ENCODE measurements at regions not wholly inside any gene's neighbourhood (a gene's known extent, or its start where the extent isn't known, plus 50 kb on each side); places are given as distances from the start of the nearest gene placed in this dataset.
"Not testable (repeated sequence)": the region's sequence is repeated elsewhere in the genome, so short reads cannot be mapped to it uniquely, and the experiment has no call there.

- Histone ChIP-seq H3K27me3 (ENCODE audit: control insufficient read depth, insufficient read depth, low read length) (no peaks in the 10 kb centered on the region), H3K4me1 (ENCODE audit: control insufficient read depth, insufficient read depth, low read length) (no peaks in the 10 kb centered on the region), H3K4me3 (ENCODE audit: low read length) (no peak overlapping the region), H3K9me3 (ENCODE audit: control insufficient read depth, low read depth, low read length) (no peaks in the 10 kb centered on the region), H3K27ac (ENCODE audit: low read length) (no peak overlapping the region), H3K36me3 (ENCODE audit: control insufficient read depth, insufficient read depth, low read length) (no peaks in the 10 kb centered on the region)
- DNase-seq = no peak
- WGBS (ENCODE audit: insufficient coverage, low lambda C conversion rate) = 100% methylated on average over 1 of the region's 16 CpGs
Observed at GRCh38 chr11:134503596-134503995, 91.6 kb upstream of the B3GAT1 start.

DNA sequence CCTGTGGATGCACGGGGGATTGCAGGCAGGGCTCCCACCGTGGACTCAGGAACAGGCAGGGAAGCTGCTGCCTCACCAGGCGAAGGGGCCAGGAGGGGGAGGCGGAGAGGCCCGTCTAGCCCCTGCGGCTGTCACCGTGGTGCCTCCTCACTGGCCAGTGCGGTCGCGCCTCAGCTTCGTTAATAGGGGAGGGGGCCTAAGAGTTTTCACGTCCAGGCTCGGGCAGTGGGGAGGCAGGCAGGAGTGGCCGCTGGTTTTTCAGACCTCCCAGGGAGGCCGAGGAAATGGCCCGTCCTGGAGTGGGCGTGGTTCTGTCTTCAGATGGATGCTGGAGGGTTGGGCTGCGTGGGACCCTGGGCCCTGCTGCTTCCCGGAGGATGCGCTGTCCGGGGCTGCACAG, 91.1 kb upstream of the B3GAT1 start:
- Histone ChIP-seq H3K4me1 (ENCODE audit: control insufficient read depth, insufficient read depth, low read length) (no peaks in the 10 kb centered on the region), H3K27ac (ENCODE audit: low read length) (no peak overlapping the region), H3K9me3 (ENCODE audit: control insufficient read depth, low read depth, low read length) (no peaks in the 10 kb centered on the region), H3K4me3 (ENCODE audit: low read length) (no peak overlapping the region), H3K36me3 (ENCODE audit: control insufficient read depth, insufficient read depth, low read length) (no peaks in the 10 kb centered on the region), H3K27me3 (ENCODE audit: control insufficient read depth, insufficient read depth, low read length) (no peaks in the 10 kb centered on the region)
- DNase-seq = no peak
- 70% methylated on average over 2 of the region's 21 CpGs for WGBS (ENCODE audit: insufficient coverage, low lambda C conversion rate)

DNA sequence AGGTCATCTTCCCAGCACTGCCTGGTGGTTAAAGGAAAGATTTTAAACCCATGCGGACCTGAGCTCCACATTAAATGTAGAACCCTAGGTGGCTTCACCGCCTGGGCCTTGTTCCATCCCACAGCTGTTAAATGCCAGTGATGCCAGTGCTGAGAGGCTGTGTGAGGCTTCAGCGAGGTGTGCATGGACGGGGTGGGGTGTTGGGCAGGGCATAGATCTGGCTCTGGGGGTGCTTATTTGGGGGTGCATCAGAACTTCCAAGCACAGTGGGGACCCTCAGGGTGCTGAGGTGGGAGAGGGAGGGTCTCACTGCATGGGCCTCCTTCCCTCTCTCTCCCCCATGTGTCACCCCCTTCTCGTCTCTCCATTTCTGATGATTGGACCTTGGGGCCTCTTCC, 90.1 kb upstream of the B3GAT1 start:
- no peak for DNase-seq
- no peaks in the 10 kb centered on the region for H3K9me3 ChIP-seq (ENCODE audit: control insufficient read depth, low read depth, low read length)
- WGBS (ENCODE audit: insufficient coverage, low lambda C conversion rate) = no CpG with 5 or more reads among the region's 5 CpGs
- no peaks in the 10 kb centered on the region for H3K4me1 ChIP-seq (ENCODE audit: control insufficient read depth, insufficient read depth, low read length)
- H3K27me3 ChIP-seq (ENCODE audit: control insufficient read depth, insufficient read depth, low read length) = no peaks in the 10 kb centered on the region
- H3K27ac ChIP-seq (ENCODE audit: low read length) = no peak overlapping the region
- H3K36me3 ChIP-seq (ENCODE audit: control insufficient read depth, insufficient read depth, low read length) = no peaks in the 10 kb centered on the region
- H3K4me3 ChIP-seq (ENCODE audit: low read length) = no peak overlapping the region

DNA sequence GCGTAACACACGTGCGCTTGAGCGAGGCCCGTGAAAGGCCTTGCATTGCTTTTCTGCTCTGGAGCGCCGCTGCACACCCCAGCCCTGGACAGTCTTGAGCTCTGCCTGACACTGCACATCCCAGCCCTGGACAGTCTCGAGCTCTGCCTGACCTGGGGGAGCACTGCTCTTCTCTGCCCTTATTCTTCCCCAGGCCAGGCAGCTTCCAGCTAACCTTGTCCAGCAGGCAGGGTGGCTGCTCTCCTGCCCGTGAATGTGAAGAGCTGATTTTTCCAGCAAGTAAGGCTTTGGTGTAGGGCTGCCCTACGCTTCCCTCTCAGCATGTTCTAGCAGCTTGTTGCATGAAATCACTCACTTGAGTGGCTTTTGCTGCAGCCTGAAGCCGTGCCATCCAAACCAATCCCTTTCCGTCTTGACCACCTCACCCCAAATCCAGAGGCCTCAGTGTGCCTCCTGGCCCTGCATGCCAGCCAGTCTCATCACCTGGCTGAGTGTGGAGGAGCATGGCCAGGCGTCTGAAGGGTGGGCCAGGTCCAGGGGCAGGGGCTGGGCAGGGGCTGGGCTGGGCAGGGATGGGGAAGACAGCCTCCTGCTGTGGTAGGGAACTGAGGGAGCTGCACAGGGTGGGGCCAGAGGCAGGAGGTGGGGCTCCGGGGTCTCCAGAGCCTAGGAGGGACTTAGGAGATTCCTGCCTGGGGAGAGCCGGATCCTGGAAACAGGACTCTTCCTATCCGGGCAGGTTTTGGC, 89.5 kb upstream of the B3GAT1 start:
- Histone ChIP-seq H3K4me3 (ENCODE audit: low read length) (no peak overlapping the region), H3K27ac (ENCODE audit: low read length) (no peak overlapping the region), H3K4me1 (ENCODE audit: control insufficient read depth, insufficient read depth, low read length) (no peaks in the 10 kb centered on the region), H3K9me3 (ENCODE audit: control insufficient read depth, low read depth, low read length) (no peaks in the 10 kb centered on the region), H3K36me3 (ENCODE audit: control insufficient read depth, insufficient read depth, low read length) (no peaks in the 10 kb centered on the region), H3K27me3 (ENCODE audit: control insufficient read depth, insufficient read depth, low read length) (no peaks in the 10 kb centered on the region)
- no peak for DNase-seq
- WGBS (ENCODE audit: insufficient coverage, low lambda C conversion rate) = no CpG with 5 or more reads among the region's 16 CpGs

- Histone ChIP-seq H3K9me3 (ENCODE audit: control insufficient read depth, low read depth, low read length) (no peaks in the 10 kb centered on the region), H3K27ac (ENCODE audit: low read length) (no peak overlapping the region), H3K4me3 (ENCODE audit: low read length) (no peak overlapping the region), H3K36me3 (ENCODE audit: control insufficient read depth, insufficient read depth, low read length) (no peaks in the 10 kb centered on the region), H3K4me1 (ENCODE audit: control insufficient read depth, insufficient read depth, low read length) (no peaks in the 10 kb centered on the region), H3K27me3 (ENCODE audit: control insufficient read depth, insufficient read depth, low read length) (no peaks in the 10 kb centered on the region)
- no peak for DNase-seq
- WGBS (ENCODE audit: insufficient coverage, low lambda C conversion rate) = 87% methylated on average over 3 of the region's 8 CpGs
Observed at GRCh38 chr11:134500621-134501020, 88.6 kb upstream of the B3GAT1 start.

GRCh38 chr11:134499990-134500389, 87.9 kb upstream of the B3GAT1 start:
- no peak overlapping the region for H3K4me3 ChIP-seq (ENCODE audit: low read length)
- no peak overlapping the region for H3K27ac ChIP-seq (ENCODE audit: low read length)
- no peaks in the 10 kb centered on the region for H3K27me3 ChIP-seq (ENCODE audit: control insufficient read depth, insufficient read depth, low read length)
- no peaks in the 10 kb centered on the region for H3K9me3 ChIP-seq (ENCODE audit: control insufficient read depth, low read depth, low read length)
- no peaks in the 10 kb centered on the region for H3K4me1 ChIP-seq (ENCODE audit: control insufficient read depth, insufficient read depth, low read length)
- no peak for DNase-seq
- no CpG with 5 or more reads among the region's 8 CpGs for WGBS (ENCODE audit: insufficient coverage, low lambda C conversion rate)
- no peaks in the 10 kb centered on the region for H3K36me3 ChIP-seq (ENCODE audit: control insufficient read depth, insufficient read depth, low read length)

DNA sequence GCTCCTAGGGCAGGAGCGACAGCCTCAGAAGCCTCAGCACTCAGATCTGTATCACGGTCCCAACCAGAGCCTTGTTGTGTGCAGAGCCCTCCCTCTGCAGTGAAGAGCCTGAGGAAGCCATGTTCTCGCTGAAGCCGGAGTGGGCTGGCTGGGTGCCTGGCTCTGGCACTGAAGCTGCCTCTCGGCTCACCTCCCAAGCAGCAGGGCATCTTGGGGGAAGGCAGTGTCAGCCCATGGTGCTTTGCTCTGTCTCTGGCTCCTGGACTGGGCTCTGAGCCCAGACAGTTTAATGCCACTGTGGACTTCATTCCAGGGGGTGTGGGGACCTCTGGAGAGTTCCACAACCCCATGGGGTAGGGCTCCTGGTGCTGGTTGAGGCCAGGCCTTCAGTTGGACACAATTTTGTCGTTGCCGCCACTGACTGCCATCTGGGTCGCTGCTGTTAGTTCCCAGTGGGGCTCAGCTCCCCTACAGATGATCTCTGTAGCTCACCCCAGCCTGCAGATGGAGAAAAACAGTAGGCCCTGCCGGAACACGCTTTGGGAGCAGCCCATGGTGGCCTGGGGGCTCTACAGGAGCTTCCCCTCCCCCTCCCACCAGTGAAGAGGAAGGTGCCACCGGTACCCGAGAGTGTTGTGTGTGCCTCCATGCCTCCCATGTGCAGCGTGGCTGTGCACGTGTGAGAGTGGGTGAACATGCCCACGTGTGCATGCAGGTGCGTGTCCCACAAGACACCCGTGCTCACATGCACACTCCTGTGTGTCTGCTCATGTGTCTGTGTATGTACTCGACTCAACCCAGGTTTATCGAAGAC, 86.5 kb upstream of the B3GAT1 start:
- DNase-seq = no peak
- no peaks in the 10 kb centered on the region for H3K36me3 ChIP-seq (ENCODE audit: control insufficient read depth, insufficient read depth, low read length)
- no peak overlapping the region for H3K27ac ChIP-seq (ENCODE audit: low read length)
- WGBS (ENCODE audit: insufficient coverage, low lambda C conversion rate) = no CpG with 5 or more reads among the region's 19 CpGs
- no peaks in the 10 kb centered on the region for H3K9me3 ChIP-seq (ENCODE audit: control insufficient read depth, low read depth, low read length)
- H3K27me3 ChIP-seq (ENCODE audit: control insufficient read depth, insufficient read depth, low read length) = no peaks in the 10 kb centered on the region
- no peaks in the 10 kb centered on the region for H3K4me1 ChIP-seq (ENCODE audit: control insufficient read depth, insufficient read depth, low read length)
- no peak overlapping the region for H3K4me3 ChIP-seq (ENCODE audit: low read length)

- H3K4me1 ChIP-seq (ENCODE audit: control insufficient read depth, insufficient read depth, low read length) = no peaks in the 10 kb centered on the region
- 15% methylated on average over 2 of the region's 5 CpGs for WGBS (ENCODE audit: insufficient coverage, low lambda C conversion rate)
- H3K9me3 ChIP-seq (ENCODE audit: control insufficient read depth, low read depth, low read length) = no peaks in the 10 kb centered on the region
- no peak for DNase-seq
- no peak overlapping the region for H3K4me3 ChIP-seq (ENCODE audit: low read length)
- no peaks in the 10 kb centered on the region for H3K27me3 ChIP-seq (ENCODE audit: control insufficient read depth, insufficient read depth, low read length)
- no peak overlapping the region for H3K27ac ChIP-seq (ENCODE audit: low read length)
- no peaks in the 10 kb centered on the region for H3K36me3 ChIP-seq (ENCODE audit: control insufficient read depth, insufficient read depth, low read length)
Observed at GRCh38 chr11:134497586-134497985, 85.5 kb upstream of the B3GAT1 start.

DNA sequence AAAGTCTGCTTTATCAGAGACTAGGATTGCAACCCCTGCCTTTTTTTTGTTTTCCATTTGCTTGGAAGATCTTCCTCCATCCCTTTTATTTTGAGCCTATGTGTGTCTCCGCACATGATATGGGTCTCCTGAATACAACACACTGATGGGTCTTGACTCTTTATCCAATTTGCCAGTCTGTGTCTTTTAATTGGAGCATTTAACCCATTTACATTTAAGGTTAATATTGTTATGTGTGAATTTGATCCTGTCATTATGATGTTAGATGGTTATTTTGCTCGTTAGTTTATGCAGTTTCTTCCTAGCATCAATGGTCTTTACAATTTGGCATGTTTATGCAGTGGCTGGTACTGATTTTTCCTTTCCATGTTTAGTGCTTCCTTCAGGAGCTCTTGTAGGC, 84.0 kb upstream of the B3GAT1 start:
- WGBS (ENCODE audit: insufficient coverage, low lambda C conversion rate) = no CpG with 5 or more reads among the region's 2 CpGs
- H3K36me3 ChIP-seq (ENCODE audit: control insufficient read depth, insufficient read depth, low read length); H3K27me3 ChIP-seq (ENCODE audit: control insufficient read depth, insufficient read depth, low read length); H3K9me3 ChIP-seq (ENCODE audit: control insufficient read depth, low read depth, low read length); H3K4me1 ChIP-seq (ENCODE audit: control insufficient read depth, insufficient read depth, low read length); H3K4me3 ChIP-seq (ENCODE audit: low read length); H3K27ac ChIP-seq (ENCODE audit: low read length); DNase-seq: not testable (repeated sequence)

- WGBS (ENCODE audit: insufficient coverage, low lambda C conversion rate) = 67% methylated on average over 1 of the region's 2 CpGs
- not testable (repeated sequence) for H3K4me3 ChIP-seq (ENCODE audit: low read length); H3K36me3 ChIP-seq (ENCODE audit: control insufficient read depth, insufficient read depth, low read length); H3K27ac ChIP-seq (ENCODE audit: low read length); H3K27me3 ChIP-seq (ENCODE audit: control insufficient read depth, insufficient read depth, low read length); DNase-seq; H3K9me3 ChIP-seq (ENCODE audit: control insufficient read depth, low read depth, low read length); H3K4me1 ChIP-seq (ENCODE audit: control insufficient read depth, insufficient read depth, low read length)
Observed at GRCh38 chr11:134494395-134494794, 82.4 kb upstream of the B3GAT1 start.

DNA sequence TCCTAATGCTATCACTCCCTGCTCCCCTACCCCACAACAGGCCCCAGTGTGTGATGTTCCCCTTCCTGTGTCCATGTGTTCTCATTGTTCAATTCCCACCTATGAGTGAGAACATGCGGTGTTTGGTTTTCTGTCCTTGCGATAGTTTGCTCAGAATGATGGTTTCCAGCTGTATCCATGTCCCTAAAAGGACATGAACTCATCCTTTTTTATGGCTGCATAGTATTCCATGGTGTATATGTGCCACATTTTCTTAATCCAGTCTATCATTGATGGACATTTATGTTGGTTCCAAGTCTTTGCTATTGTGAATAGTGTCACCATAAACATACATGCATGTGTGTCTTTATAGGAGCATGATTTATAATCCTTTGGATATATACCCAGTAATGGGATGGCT, 80.4 kb upstream of the B3GAT1 start:
- H3K4me1 ChIP-seq (ENCODE audit: control insufficient read depth, insufficient read depth, low read length); DNase-seq; H3K9me3 ChIP-seq (ENCODE audit: control insufficient read depth, low read depth, low read length); H3K27ac ChIP-seq (ENCODE audit: low read length); H3K4me3 ChIP-seq (ENCODE audit: low read length); H3K27me3 ChIP-seq (ENCODE audit: control insufficient read depth, insufficient read depth, low read length); H3K36me3 ChIP-seq (ENCODE audit: control insufficient read depth, insufficient read depth, low read length): not testable (repeated sequence)
- no CpG with 5 or more reads among the region's 2 CpGs for WGBS (ENCODE audit: insufficient coverage, low lambda C conversion rate)

Data from large intestine (tissue), 3 donors.